ENCODE measurements at regions not wholly inside any gene's neighbourhood (a gene's known extent, or its start where the extent isn't known, plus 50 kb on each side); places are given as distances from the start of the nearest gene placed in this dataset.

DNA sequence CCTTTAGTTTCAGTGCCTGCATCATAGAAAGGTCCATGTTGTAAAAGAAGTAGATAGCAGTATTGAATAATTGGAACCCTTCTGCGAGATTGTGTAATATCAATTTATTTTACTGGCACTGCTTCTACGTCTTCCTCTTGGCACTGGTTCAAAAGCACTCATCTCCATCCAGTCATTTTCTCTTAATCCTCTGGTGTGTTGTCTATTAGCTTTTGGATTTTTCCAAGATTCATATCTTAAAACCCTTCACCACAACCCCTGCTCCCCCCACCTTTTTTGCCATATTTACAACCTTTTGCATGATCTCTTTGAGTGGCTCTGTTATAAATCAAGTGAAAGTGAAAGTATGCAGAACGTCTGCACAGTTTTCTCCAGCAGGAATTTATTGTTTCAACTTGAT is 76.6 kb upstream of the HSF2 start:
- peak overlapping the region; percentile 10 to 58 for H3K4me3 ChIP-seq (ENCODE audit: low read depth in 1 of 2, low read length in 2 of 2)
- H3K27me3 ChIP-seq (ENCODE audit: control insufficient read depth in 1 of 2, insufficient read depth in 2 of 2, low read length in 2 of 2): no peaks in the 10 kb centered on the region
- WGBS, 2 donors: 7 to 8% methylated on average over 3 of the region's 3 CpGs
- H3K9me3 ChIP-seq (ENCODE audit: control insufficient read depth in 2 of 2, insufficient read depth in 1 of 2, low read depth in 1 of 2, low read length in 1 of 2): no peaks in the 10 kb centered on the region
- no peaks in the 10 kb centered on the region for H3K4me1 ChIP-seq (ENCODE audit: control insufficient read depth in 2 of 2, insufficient read depth in 2 of 2, low read length in 1 of 2)
- no peaks in the 10 kb centered on the region for H3K36me3 ChIP-seq (ENCODE audit: control insufficient read depth in 2 of 2, insufficient read depth in 2 of 2, low read length in 1 of 2)
- H3K27ac ChIP-seq (ENCODE audit: low read depth in 2 of 2, low read length in 1 of 2): no peak overlapping the region

DNA sequence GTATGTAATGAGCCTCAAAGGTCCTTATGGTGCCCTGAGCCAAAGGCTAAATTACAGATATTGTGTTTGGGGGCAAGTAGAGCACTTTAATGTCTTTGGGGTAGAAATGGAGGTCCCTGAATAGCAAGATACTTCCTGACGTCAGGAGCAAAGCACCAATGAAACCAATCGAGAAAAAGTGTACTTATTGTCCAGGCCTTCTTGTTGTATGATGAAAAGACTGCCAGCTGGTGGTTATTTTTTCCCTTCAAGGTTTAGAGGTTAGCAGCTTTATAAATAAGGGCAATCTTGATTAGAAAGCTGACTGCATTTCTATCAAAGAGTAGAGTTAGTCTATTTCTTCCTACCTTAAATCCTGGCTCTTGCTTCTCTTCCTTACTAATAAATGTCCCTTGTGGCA is 76.1 kb upstream of the HSF2 start:
- H3K27ac ChIP-seq (ENCODE audit: low read depth in 2 of 2, low read length in 1 of 2): no peak overlapping the region
- no peaks in the 10 kb centered on the region for H3K4me1 ChIP-seq (ENCODE audit: control insufficient read depth in 2 of 2, insufficient read depth in 2 of 2, low read length in 1 of 2)
- H3K36me3 ChIP-seq (ENCODE audit: control insufficient read depth in 2 of 2, insufficient read depth in 2 of 2, low read length in 1 of 2): no peaks in the 10 kb centered on the region
- no peaks in the 10 kb centered on the region for H3K9me3 ChIP-seq (ENCODE audit: control insufficient read depth in 2 of 2, insufficient read depth in 1 of 2, low read depth in 1 of 2, low read length in 1 of 2)
- 62 to 79% methylated on average over 2 of the region's 2 CpGs for WGBS, 2 donors
- no peaks in the 10 kb centered on the region for H3K27me3 ChIP-seq (ENCODE audit: control insufficient read depth in 1 of 2, insufficient read depth in 2 of 2, low read length in 2 of 2)
- peak overlapping the region in 1 of 2 donors; percentile 58 for H3K4me3 ChIP-seq (ENCODE audit: low read depth in 1 of 2, low read length in 2 of 2)

DNA sequence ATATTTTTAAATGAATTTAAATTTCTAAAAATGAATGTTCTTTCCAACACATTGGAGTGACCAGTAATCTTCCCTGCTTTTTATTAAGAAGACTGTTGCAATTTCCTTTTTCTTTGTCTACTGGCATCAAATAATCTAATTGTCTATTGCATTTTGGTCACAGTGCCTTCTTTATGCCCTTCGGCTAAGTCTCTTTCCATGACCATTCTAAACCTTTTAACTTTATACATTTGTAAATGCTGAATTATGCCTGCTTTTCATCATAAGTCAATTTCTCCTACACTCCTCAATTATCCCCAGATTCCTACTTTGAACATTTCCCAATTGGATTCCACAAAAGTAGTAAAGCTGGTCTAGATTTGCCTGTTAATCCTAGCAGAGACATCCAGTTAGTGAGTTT is 69.1 kb upstream of the HSF2 start:
- Histone ChIP-seq H3K9me3 (ENCODE audit: control insufficient read depth in 2 of 2, insufficient read depth in 1 of 2, low read depth in 1 of 2, low read length in 1 of 2) (no peaks in the 10 kb centered on the region), H3K4me1 (ENCODE audit: control insufficient read depth in 2 of 2, insufficient read depth in 2 of 2, low read length in 1 of 2) (no peaks in the 10 kb centered on the region), H3K27me3 (ENCODE audit: control insufficient read depth in 1 of 2, insufficient read depth in 2 of 2, low read length in 2 of 2) (peaks cover 0 to 2% of the 10 kb centered on the region in 2 donors), H3K4me3 (ENCODE audit: low read depth in 1 of 2, low read length in 2 of 2) (no peak overlapping the region), H3K27ac (ENCODE audit: low read depth in 2 of 2, low read length in 1 of 2) (no peak overlapping the region), H3K36me3 (ENCODE audit: control insufficient read depth in 2 of 2, insufficient read depth in 2 of 2, low read length in 1 of 2) (no peaks in the 10 kb centered on the region)
- 22 to 48% methylated on average over 1 of the region's 1 CpG for WGBS, 2 donors

DNA sequence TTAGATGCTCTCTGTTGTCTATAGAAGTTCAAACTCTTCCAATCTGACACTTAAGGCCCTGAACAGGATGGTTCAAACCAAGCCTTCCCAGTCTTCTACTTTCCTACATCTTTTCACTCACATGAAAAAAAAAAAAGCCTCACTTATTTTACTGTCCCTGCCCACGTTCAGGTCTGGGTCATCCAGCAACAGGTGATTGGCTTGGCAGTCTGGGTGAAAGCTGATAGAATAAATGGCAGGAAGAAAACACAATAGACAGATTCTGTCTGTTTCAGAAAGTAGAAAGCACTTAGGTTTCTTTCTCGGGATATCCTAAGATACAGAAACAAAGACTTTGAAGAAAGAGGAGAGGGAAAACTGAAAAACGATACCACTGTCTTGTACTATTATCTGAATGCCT is 61.8 kb upstream of the HSF2 start:
- WGBS, 2 donors: 53 to 66% methylated on average over 3 of the region's 3 CpGs

DNA sequence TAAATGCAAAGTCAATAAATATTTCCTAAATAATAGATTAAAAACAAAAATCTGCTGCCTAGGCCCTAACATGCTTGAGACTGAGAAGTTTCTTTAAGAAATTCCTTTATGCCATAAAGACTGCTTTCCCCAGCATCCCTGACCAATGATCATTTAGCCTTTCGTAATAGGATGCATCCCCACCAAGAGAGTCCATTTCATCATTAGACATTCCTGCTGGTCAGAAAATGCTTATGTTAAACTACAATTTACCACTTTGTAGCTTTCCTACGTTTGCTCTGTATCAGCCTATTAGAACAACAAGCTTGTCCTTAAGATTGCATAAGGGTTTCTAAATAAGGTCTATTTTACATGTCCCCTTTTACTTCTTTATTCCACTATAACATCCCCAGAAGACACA is 59.8 kb upstream of the HSF2 start:
- no peaks in the 10 kb centered on the region for H3K36me3 ChIP-seq (ENCODE audit: control insufficient read depth in 2 of 2, insufficient read depth in 2 of 2, low read length in 1 of 2)
- no peak overlapping the region for H3K27ac ChIP-seq (ENCODE audit: low read depth in 2 of 2, low read length in 1 of 2)
- H3K4me1 ChIP-seq (ENCODE audit: control insufficient read depth in 2 of 2, insufficient read depth in 2 of 2, low read length in 1 of 2): no peaks in the 10 kb centered on the region
- no peaks in the 10 kb centered on the region for H3K9me3 ChIP-seq (ENCODE audit: control insufficient read depth in 2 of 2, insufficient read depth in 1 of 2, low read depth in 1 of 2, low read length in 1 of 2)
- H3K4me3 ChIP-seq (ENCODE audit: low read depth in 1 of 2, low read length in 2 of 2): no peak overlapping the region
- WGBS, 2 donors: 24 to 51% methylated on average over 2 of the region's 2 CpGs
- no peaks in the 10 kb centered on the region for H3K27me3 ChIP-seq (ENCODE audit: control insufficient read depth in 1 of 2, insufficient read depth in 2 of 2, low read length in 2 of 2)

More for the DNA sequence above, 61.8 kb upstream of the HSF2 start:
- Histone ChIP-seq H3K27me3 (ENCODE audit: control insufficient read depth in 1 of 2, insufficient read depth in 2 of 2, low read length in 2 of 2) (no peaks in the 10 kb centered on the region), H3K27ac (ENCODE audit: low read depth in 2 of 2, low read length in 1 of 2) (no peak overlapping the region), H3K4me1 (ENCODE audit: control insufficient read depth in 2 of 2, insufficient read depth in 2 of 2, low read length in 1 of 2) (no peaks in the 10 kb centered on the region), H3K4me3 (ENCODE audit: low read depth in 1 of 2, low read length in 2 of 2) (no peak overlapping the region), H3K36me3 (ENCODE audit: control insufficient read depth in 2 of 2, insufficient read depth in 2 of 2, low read length in 1 of 2) (no peaks in the 10 kb centered on the region), H3K9me3 (ENCODE audit: control insufficient read depth in 2 of 2, insufficient read depth in 1 of 2, low read depth in 1 of 2, low read length in 1 of 2) (no peaks in the 10 kb centered on the region)

- Histone ChIP-seq H3K27ac (ENCODE audit: low read depth in 2 of 2, low read length in 1 of 2) (no peak overlapping the region), H3K27me3 (ENCODE audit: control insufficient read depth in 1 of 2, insufficient read depth in 2 of 2, low read length in 2 of 2) (no peaks in the 10 kb centered on the region), H3K4me3 (ENCODE audit: low read depth in 1 of 2, low read length in 2 of 2) (no peak overlapping the region), H3K36me3 (ENCODE audit: control insufficient read depth in 2 of 2, insufficient read depth in 2 of 2, low read length in 1 of 2) (no peaks in the 10 kb centered on the region), H3K4me1 (ENCODE audit: control insufficient read depth in 2 of 2, insufficient read depth in 2 of 2, low read length in 1 of 2) (no peaks in the 10 kb centered on the region), H3K9me3 (ENCODE audit: control insufficient read depth in 2 of 2, insufficient read depth in 1 of 2, low read depth in 1 of 2, low read length in 1 of 2) (no peaks in the 10 kb centered on the region)
- 32 to 39% methylated on average over 2 of the region's 2 CpGs for WGBS, 2 donors
Measured at GRCh38 chr6:122347280-122347679, 52.2 kb upstream of the HSF2 start.

GRCh38 chr6:122347751-122348150 is 51.7 kb upstream of the HSF2 start:
- no peaks in the 10 kb centered on the region for H3K4me1 ChIP-seq (ENCODE audit: control insufficient read depth in 2 of 2, insufficient read depth in 2 of 2, low read length in 1 of 2)
- no peak overlapping the region for H3K27ac ChIP-seq (ENCODE audit: low read depth in 2 of 2, low read length in 1 of 2)
- no peaks in the 10 kb centered on the region for H3K9me3 ChIP-seq (ENCODE audit: control insufficient read depth in 2 of 2, insufficient read depth in 1 of 2, low read depth in 1 of 2, low read length in 1 of 2)
- H3K4me3 ChIP-seq (ENCODE audit: low read depth in 1 of 2, low read length in 2 of 2): no peak overlapping the region
- WGBS, 2 donors: 83 to 86% methylated on average over 4 of the region's 4 CpGs
- H3K27me3 ChIP-seq (ENCODE audit: control insufficient read depth in 1 of 2, insufficient read depth in 2 of 2, low read length in 2 of 2): no peaks in the 10 kb centered on the region
- H3K36me3 ChIP-seq (ENCODE audit: control insufficient read depth in 2 of 2, insufficient read depth in 2 of 2, low read length in 1 of 2): no peaks in the 10 kb centered on the region

Data from esophagus (tissue), 2 donors.